HPDE6-E6E7 (cell line): ENCODE measurements at regions not wholly inside any gene's neighbourhood (a gene's known extent, or its start where the extent isn't known, plus 50 kb on each side); places are given as distances from the start of the nearest gene placed in this dataset.

Experiments
- DNase-seq: peaks from one replicate; pipeline ENCODE4 v3.0.0; 2011; ENCODE audit warnings: missing footprints; ENCODE audit errors: extremely low spot score

GRCh38 chr18:10033016-10033399, 119.2 kb downstream of the VAPA start:
- no peak for DNase-seq

GRCh38 chr18:10035281-10035991, 121.6 kb downstream of the VAPA start:
- DNase-seq: peak; percentile 73

GRCh38 chr18:10036479-10036878, 122.7 kb downstream of the VAPA start:
- no peak for DNase-seq

GRCh38 chr18:10037181-10037580, 123.4 kb downstream of the VAPA start:
- DNase-seq: no peak

GRCh38 chr18:10038268-10038667, 124.5 kb downstream of the VAPA start:
- no peak for DNase-seq

GRCh38 chr18:10040287-10041011, 126.6 kb downstream of the VAPA start:
- no peak for DNase-seq

GRCh38 chr18:10041180-10041579, 127.4 kb downstream of the VAPA start:
- DNase-seq: no peak

- DNase-seq: no peak
Measured at GRCh38 chr18:10042492-10042891, 128.7 kb downstream of the VAPA start.

GRCh38 chr18:10044054-10044453, 130.2 kb downstream of the VAPA start:
- no peak for DNase-seq

GRCh38 chr18:10045296-10045891, 131.6 kb downstream of the VAPA start:
- no peak for DNase-seq

GRCh38 chr18:10046178-10046807, 132.5 kb downstream of the VAPA start:
- no peak for DNase-seq

GRCh38 chr18:10047237-10047636, 133.4 kb downstream of the VAPA start:
- DNase-seq: no peak

GRCh38 chr18:10049747-10050146, 135.9 kb downstream of the VAPA start:
- no peak for DNase-seq

- DNase-seq: no peak
Measured at GRCh38 chr18:10050956-10051355, 137.1 kb downstream of the VAPA start.

GRCh38 chr18:10051877-10052631, 138.2 kb downstream of the VAPA start:
- no peak for DNase-seq

- DNase-seq: no peak
Measured at GRCh38 chr18:10052871-10053270, 139.1 kb downstream of the VAPA start.

- DNase-seq: no peak
Measured at GRCh38 chr18:10053861-10054260, 140.0 kb downstream of the VAPA start.

GRCh38 chr18:10054366-10054765, 140.6 kb downstream of the VAPA start:
- DNase-seq: no peak

- DNase-seq: no peak
Measured at GRCh38 chr18:10055125-10055750, 141.4 kb downstream of the VAPA start.

GRCh38 chr18:10056506-10056905, 142.7 kb downstream of the VAPA start:
- DNase-seq: no peak

- no peak for DNase-seq
Measured at GRCh38 chr18:10057401-10057893, 143.6 kb downstream of the VAPA start.
